NCI-H2227 treated with DMSO at 0.1 percent for 48 hours (cell line): ENCODE measurements at regions not wholly inside any gene's neighbourhood (a gene's known extent, or its start where the extent isn't known, plus 50 kb on each side); places are given as distances from the start of the nearest gene placed in this dataset.

ENCODE experiments used
- DNase-seq: peaks from one replicate; lab custom pipeline; 2025; lab: John Stamatoyannopoulos, UW

DNA sequence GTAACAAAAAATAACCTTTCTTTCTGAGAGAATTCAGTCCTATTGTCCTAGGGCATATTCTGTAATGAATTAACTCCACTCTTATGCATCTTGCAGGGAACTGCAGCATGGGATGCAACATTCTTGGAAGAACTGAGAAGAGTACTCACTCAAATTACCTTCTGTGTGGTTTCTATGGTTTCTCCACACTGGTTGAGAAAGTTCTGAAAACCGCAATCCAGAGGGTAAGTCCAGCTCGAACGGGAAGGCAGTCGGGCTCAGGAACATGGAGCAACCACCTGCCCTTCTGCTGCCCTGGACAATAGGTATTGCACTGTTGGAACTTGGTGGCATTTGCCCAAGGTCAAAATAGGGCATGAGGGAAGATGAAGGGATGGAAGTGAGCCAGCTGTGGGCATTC is 59.6 kb upstream of the CDK13 start:
- DNase-seq, result no peak

DNA sequence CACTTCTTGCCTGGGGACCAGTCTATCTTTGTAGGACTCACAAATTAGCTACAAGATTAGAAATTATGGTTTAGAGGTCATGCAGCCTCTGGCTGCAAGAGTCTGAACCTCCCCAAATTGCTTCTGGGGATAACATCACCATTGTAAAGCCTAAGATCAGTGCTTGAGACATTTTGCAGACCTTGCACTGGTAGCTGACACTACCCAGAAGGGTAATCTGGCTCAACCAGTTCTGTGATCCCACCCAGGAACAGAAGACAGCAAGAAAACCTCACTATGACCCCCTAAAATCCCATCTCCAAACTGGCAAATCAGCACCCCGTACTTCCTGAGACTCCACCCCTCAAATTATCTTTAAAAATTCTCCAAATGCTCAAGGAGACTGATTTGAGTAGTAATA is 58.2 kb upstream of the CDK13 start:
- DNase-seq, result no peak

DNA sequence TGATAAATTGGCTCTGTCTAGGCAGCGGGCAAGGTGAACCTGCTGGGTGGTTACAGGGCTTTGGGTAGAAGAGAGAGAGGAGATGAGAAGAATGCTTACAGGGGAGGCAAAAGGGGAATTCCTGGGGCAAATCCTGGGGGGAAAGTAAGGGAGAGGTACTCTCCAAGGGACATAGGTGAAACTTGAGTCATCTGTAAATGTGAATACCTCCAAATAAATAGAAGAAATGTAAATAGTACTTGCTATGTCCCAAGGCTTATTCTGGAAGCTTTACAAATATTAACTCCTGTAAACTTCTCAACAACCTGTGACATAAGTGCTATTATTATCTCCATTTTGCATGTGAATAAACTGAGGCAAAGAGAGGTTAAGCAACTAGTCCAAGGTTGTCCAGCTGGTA is 57.7 kb upstream of the CDK13 start:
- DNase-seq, result no peak

DNA sequence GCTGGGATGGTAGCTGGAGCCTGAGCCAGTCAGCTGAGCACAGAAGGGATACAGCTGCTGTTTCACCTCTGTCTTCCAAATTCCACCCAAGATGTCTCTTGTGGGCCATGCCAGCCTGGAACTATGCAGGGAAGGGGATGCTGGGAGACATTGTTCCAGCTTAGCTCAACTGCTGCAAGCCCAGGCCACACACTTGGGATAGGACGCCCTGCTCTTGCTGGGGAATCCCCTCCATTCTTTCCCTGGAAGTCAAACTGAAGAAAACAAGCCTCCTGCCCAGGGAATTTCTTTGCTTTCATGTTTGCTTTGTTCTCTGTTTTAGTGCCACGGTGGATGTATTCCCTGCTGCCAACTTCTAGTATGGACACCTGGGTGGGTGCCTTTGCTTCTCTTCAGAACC is 55.2 kb upstream of the CDK13 start:
- no peak for DNase-seq

DNA sequence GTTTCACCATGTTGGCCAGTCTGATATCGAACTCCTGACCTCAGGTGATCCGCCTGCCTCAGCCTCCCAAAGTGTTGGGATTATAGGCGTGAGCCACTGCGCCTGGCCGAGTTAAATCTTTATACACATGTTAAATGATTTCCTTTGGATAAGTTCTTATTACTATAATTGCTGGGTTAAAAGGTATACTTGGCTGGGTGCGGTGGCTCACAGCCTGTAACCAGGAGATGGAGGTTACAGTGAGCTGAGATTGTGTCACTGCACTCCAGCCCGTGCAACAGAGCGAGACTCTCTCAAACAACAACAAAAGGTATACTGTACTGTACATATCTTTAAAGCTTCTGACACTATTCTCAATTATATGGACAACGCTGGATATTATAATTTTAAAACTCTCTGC is 53.2 kb upstream of the CDK13 start:
- DNase-seq, result no peak

DNA sequence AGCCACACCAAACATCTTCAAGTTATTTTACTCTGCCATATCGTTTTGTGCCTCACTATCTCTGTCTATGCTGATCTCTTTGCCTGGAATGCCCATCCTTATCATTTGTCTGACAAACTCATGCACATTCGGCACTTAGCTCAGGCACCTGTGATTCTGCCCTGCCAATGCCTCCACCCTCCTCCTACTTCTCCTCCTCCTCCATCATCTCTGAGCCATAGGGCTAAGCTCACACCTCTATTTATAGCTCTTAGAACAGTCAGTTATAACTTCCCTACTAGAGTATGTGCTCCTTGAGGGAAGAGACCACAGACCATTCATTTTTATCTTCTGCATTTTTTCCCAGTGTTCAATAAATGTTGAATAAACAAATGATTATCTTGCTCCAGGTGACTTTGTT is 51.2 kb upstream of the CDK13 start:
- no peak for DNase-seq
